GM23338 (cell line): ENCODE measurements at regions not wholly inside any gene's neighbourhood (a gene's known extent, or its start where the extent isn't known, plus 50 kb on each side); places are given as distances from the start of the nearest gene placed in this dataset.
"Not testable (repeated sequence)": the region's sequence is repeated elsewhere in the genome, so short reads cannot be mapped to it uniquely, and the experiment has no call there.

ENCODE experiments used
- ATAC-seq: fragments of 200-7000 bp; cut with Tn5 transposase; 3 replicates; pipeline ENCODE4 v1.9.1; 2020
- DNase-seq: peaks from one replicate; pipeline ENCODE4 v3.0.0-alpha.2; 2015; ENCODE audit warnings: low spot score
- H2AFZ ChIP-seq: fragments of 200-600 bp; sonication (generic); 2 replicates; pipeline ENCODE4 v1.8.0; 2016; ENCODE audit warnings: antibody characterized with exemption, mild to moderate bottlenecking, moderate library complexity
- H3F3A ChIP-seq: fragments of 200-600 bp; sonication (generic); replicated peaks from 2 replicates; pipeline ENCODE4 v1.8.0; 2017; ENCODE audit warnings: antibody characterized with exemption, mixed run types, low read depth
- H3K27ac ChIP-seq: fragments of 200-600 bp; sonication (generic); 2 replicates; pipeline ENCODE4 v1.6.1; 2016; ENCODE audit warnings: low read depth
- H3K27me3 ChIP-seq: fragments of 200-600 bp; sonication (generic); 2 replicates; pipeline ENCODE4 v1.8.0; 2016; ENCODE audit warnings: mild to moderate bottlenecking, mixed run types, moderate library complexity; ENCODE audit not compliant: insufficient read depth
- H3K36me3 ChIP-seq: fragments of 200-600 bp; sonication (generic); 2 replicates; pipeline ENCODE4 v1.8.0; 2016; ENCODE audit warnings: mild to moderate bottlenecking; ENCODE audit not compliant: insufficient read depth
- H3K4me1 ChIP-seq: fragments of 200-600 bp; sonication (generic); 2 replicates; pipeline ENCODE4 v1.8.0; 2016; ENCODE audit warnings: mild to moderate bottlenecking, moderate library complexity; ENCODE audit not compliant: insufficient read depth
- H3K4me2 ChIP-seq: fragments of 200-600 bp; sonication (generic); 2 replicates; pipeline ENCODE4 v1.7.1; 2017; ENCODE audit warnings: mixed run types
- H3K4me3 ChIP-seq: fragments of 200-600 bp; sonication (generic); 2 replicates; pipeline ENCODE4 v1.6.1; 2016; ENCODE audit warnings: mixed run types
- H3K79me2 ChIP-seq: fragments of 200-600 bp; sonication (generic); replicated peaks from 2 replicates; pipeline ENCODE4 v1.8.0; 2017; ENCODE audit warnings: mild to moderate bottlenecking; ENCODE audit not compliant: insufficient read depth
- H3K9me2 ChIP-seq: fragments of 200-600 bp; sonication (generic); 2 replicates; pipeline ENCODE4 v1.8.0; 2017; ENCODE audit not compliant: insufficient read depth
- H4K20me1 ChIP-seq: fragments of 200-600 bp; sonication (generic); replicated peaks from 2 replicates; pipeline ENCODE4 v1.8.0; 2017; ENCODE audit warnings: mild to moderate bottlenecking; ENCODE audit not compliant: insufficient read depth
- H3K27ac Mint-ChIP-seq: 2 replicates; pipeline ENCODE4 v1.8.0; 2020; ENCODE audit warnings: inconsistent platforms, mild to moderate bottlenecking, moderate library complexity, mixed read lengths
- H3K27me3 Mint-ChIP-seq: 3 replicates; pipeline ENCODE4 v1.8.0; 2022; ENCODE audit warnings: low read depth, mild to moderate bottlenecking, moderate library complexity, mixed read lengths, inconsistent platforms; ENCODE audit not compliant: insufficient read depth, poor library complexity
- H3K36me3 Mint-ChIP-seq: 3 replicates; pipeline ENCODE4 v1.8.0; 2021; ENCODE audit warnings: low read depth, mild to moderate bottlenecking, inconsistent platforms, moderate library complexity, mixed read lengths
- H3K4me1 Mint-ChIP-seq: 3 replicates; pipeline ENCODE4 v1.8.0; 2020; ENCODE audit warnings: mild to moderate bottlenecking, inconsistent platforms, mixed read lengths
- H3K4me3 Mint-ChIP-seq: 3 replicates; pipeline ENCODE4 v1.8.0; 2021; ENCODE audit warnings: moderate library complexity, mild to moderate bottlenecking, inconsistent platforms, mixed read lengths
- H3K9me3 Mint-ChIP-seq: 3 replicates; pipeline ENCODE4 v1.8.0; 2020; ENCODE audit warnings: moderate library complexity, mild to moderate bottlenecking, inconsistent platforms, mixed read lengths

DNA sequence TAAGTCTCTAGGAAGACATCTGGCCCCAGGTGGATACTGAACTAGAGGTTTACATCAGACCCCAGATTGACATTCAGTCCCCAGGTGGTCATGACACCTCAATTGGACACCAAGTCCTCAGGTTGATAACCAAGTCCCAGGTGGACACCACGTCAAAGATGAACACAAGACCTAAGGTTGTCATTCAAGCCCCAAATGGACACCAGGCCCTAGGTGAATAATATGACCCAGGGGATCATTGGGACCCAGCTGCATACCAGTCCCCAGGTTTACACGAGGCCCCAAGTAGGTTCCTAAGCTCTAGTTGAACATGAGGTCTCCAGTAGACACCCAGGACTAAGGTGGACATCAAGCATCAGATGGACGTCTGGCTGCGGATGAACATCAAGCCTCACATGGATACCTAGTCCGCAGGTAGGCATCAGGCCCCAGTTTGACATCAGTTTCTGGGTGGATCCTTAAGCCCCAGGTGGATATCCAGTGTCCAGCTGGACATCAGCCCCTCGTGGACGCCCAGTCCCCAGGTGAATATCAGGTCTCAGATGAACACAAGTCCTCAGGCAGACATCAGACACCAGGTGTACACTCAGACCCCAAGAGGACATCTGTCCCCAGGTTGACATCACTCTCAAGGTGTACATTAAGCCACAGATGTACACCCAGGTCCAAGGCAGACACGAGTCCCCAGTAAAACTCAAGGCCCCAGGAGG, 1486.7 kb upstream of the TPTE start:
- not testable (repeated sequence) for DNase-seq, H3K4me1 Mint-ChIP-seq, H3K27me3 Mint-ChIP-seq, H3K79me2 ChIP-seq, H3F3A ChIP-seq, H2AFZ ChIP-seq, H3K36me3 ChIP-seq, H3K4me3 ChIP-seq, ATAC-seq, H3K27me3 ChIP-seq, H3K27ac Mint-ChIP-seq, H3K27ac ChIP-seq, H3K4me3 Mint-ChIP-seq, H4K20me1 ChIP-seq, H3K4me1 ChIP-seq, H3K4me2 ChIP-seq, H3K9me2 ChIP-seq
- H3K9me3 Mint-ChIP-seq = peaks cover 56% of the 10 kb centered on the region
- H3K36me3 Mint-ChIP-seq = peaks cover 12% of the 10 kb centered on the region; the same call in 1 of the 3 replicates

DNA sequence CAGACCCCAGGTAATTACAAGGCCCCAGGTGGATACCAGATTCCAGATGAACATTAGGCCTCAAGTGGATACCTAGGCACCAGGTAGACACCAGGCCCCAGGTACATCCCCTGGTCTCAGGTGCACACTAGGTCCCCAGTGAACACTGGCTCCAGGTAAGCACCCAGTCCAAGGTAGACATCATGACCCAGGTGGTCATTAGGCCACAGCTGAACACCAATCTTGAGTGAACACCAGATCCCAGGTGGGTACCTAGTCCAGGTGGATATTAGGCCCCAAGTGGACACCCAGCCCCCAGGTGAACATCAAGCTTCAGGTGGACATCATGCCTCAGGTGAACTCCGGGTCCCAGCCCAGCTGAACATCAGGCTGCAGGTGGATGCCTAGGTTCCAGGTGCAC, 1486.2 kb upstream of the TPTE start:
- not testable (repeated sequence) for ATAC-seq, H3K27me3 Mint-ChIP-seq, H3K4me1 ChIP-seq, H3K27ac Mint-ChIP-seq, H3K9me2 ChIP-seq, H3K4me3 Mint-ChIP-seq, DNase-seq, H3K79me2 ChIP-seq, H3K4me2 ChIP-seq, H3K4me3 ChIP-seq, H3K36me3 ChIP-seq, H2AFZ ChIP-seq, H3F3A ChIP-seq, H4K20me1 ChIP-seq, H3K27ac ChIP-seq, H3K27me3 ChIP-seq, H3K4me1 Mint-ChIP-seq
- H3K36me3 Mint-ChIP-seq = peaks cover 12% of the 10 kb centered on the region; the same call in 1 of the 3 replicates
- peaks cover 56% of the 10 kb centered on the region for H3K9me3 Mint-ChIP-seq

DNA sequence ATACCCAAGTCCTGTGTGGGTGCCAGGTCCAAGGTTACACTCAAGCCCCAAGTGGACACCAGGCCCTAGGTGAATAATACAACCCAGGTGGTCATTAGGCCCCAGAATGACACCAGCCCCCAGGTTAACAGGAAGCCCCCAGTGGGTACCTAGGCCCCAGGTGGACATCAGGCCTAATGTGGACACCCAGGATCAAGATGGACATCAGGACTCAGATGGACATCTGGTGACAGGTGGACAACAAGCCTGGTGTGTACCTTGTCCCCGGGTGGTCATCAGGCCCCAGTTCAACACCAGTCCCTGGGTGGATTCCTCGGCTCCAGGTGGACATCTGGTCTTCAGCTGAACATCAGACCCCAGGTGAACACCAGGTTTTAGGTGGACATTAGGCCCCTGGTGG, 1485.4 kb upstream of the TPTE start:
- H3F3A ChIP-seq, H3K4me3 Mint-ChIP-seq, H3K27ac ChIP-seq, H4K20me1 ChIP-seq, H3K4me1 ChIP-seq, H3K9me2 ChIP-seq, H3K4me2 ChIP-seq, H3K27ac Mint-ChIP-seq, ATAC-seq, H3K36me3 ChIP-seq, H3K4me1 Mint-ChIP-seq, H3K27me3 ChIP-seq, DNase-seq, H2AFZ ChIP-seq, H3K27me3 Mint-ChIP-seq, H3K79me2 ChIP-seq, H3K4me3 ChIP-seq: not testable (repeated sequence)
- H3K36me3 Mint-ChIP-seq = peaks cover 16% of the 10 kb centered on the region; the same call in 1 of the 3 replicates
- H3K9me3 Mint-ChIP-seq = peaks cover 62% of the 10 kb centered on the region

DNA sequence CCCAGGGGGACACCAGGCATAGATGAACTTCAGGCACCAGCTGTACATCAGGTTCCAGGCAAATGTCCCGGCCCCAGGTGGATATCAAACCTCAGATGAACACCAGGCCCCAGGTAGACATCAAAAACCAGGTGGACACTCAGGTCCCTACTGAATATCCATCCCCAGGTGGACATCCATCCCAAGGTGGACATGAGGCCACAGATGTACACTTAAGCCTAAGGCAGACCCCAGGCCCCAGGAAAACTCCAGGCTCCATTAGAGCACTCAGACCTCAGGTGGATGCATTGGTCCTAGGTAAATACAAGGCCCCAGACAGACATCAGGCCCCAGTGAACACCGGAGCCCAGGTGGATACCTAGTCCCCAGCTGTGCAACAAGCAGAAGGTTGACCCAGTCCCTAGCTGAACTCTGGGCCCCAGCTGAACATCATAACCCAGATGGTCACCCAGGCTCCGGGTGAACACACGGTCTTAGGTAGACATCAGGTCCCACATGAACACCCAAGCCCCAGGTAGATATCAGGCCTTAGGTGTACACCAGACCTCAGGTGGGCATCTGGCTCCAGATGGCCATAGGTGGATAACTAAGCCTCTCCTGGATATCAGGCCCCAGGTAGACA, 1484.3 kb upstream of the TPTE start:
- H4K20me1 ChIP-seq, H3K4me2 ChIP-seq, H3K4me1 Mint-ChIP-seq, H3F3A ChIP-seq, H3K27ac Mint-ChIP-seq, H3K27me3 ChIP-seq, H2AFZ ChIP-seq, ATAC-seq, H3K27me3 Mint-ChIP-seq, H3K4me1 ChIP-seq, H3K36me3 ChIP-seq, H3K4me3 Mint-ChIP-seq, DNase-seq, H3K79me2 ChIP-seq, H3K9me2 ChIP-seq, H3K4me3 ChIP-seq, H3K27ac ChIP-seq: not testable (repeated sequence)
- peaks cover 64% of the 10 kb centered on the region for H3K9me3 Mint-ChIP-seq
- H3K36me3 Mint-ChIP-seq = peaks cover 14% of the 10 kb centered on the region; the same call in 2 of the 3 replicates

DNA sequence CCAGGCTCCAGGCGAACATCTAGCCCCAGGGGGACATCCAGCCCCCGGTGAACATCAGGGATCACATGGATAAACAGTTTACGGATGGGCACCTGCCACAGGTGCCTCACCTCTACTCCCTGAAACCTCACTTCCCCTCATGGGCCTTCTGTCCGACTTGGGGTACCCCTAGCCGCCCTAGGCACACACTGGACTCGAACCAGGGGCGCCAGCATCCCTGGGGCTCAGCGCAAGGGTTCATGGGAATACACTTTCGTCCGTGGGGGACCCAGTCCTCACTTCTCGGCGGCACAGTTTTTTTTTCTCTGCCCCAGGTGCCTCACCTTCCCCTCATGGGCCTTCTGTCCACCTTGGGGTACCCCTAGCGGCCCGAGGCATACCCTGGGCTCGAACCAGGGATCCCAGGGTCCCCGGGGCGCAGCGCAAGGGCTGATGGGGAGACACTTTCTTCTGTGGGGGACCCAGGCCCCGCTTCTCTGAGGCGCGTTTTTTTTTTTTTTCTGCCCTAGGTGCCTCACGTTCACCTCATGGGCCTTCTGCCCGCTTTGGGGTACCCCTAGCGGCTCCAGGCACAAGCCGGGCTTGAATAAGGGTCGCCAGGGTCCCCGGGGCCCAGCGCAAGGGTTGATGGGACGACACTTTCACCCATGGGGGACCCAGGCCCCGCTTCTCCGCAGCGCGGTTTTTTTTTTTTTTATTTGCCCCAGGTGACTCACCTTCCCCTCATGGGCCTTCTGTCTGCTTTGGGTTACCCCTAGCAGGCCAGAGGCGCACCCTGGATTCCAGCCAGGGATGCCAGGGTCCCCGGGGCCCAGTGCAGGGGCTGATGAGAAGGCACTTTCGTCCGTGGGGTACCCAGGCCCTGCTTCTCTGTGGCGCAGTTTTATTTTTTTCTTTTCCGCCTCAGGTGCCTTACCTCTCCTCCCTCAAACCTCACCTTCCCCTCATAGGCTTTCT, 1483.5 kb upstream of the TPTE start:
- not testable (repeated sequence) for H2AFZ ChIP-seq, H3K4me3 Mint-ChIP-seq, H3K4me1 ChIP-seq, H3K9me2 ChIP-seq, H3K4me2 ChIP-seq, H3K79me2 ChIP-seq, H3F3A ChIP-seq, H4K20me1 ChIP-seq, H3K27me3 Mint-ChIP-seq, H3K4me1 Mint-ChIP-seq, H3K36me3 ChIP-seq, DNase-seq, ATAC-seq, H3K27me3 ChIP-seq, H3K27ac ChIP-seq, H3K4me3 ChIP-seq, H3K27ac Mint-ChIP-seq
- peaks cover 64% of the 10 kb centered on the region for H3K9me3 Mint-ChIP-seq
- peaks cover 15% of the 10 kb centered on the region; the same call in 2 of the 3 replicates for H3K36me3 Mint-ChIP-seq

DNA sequence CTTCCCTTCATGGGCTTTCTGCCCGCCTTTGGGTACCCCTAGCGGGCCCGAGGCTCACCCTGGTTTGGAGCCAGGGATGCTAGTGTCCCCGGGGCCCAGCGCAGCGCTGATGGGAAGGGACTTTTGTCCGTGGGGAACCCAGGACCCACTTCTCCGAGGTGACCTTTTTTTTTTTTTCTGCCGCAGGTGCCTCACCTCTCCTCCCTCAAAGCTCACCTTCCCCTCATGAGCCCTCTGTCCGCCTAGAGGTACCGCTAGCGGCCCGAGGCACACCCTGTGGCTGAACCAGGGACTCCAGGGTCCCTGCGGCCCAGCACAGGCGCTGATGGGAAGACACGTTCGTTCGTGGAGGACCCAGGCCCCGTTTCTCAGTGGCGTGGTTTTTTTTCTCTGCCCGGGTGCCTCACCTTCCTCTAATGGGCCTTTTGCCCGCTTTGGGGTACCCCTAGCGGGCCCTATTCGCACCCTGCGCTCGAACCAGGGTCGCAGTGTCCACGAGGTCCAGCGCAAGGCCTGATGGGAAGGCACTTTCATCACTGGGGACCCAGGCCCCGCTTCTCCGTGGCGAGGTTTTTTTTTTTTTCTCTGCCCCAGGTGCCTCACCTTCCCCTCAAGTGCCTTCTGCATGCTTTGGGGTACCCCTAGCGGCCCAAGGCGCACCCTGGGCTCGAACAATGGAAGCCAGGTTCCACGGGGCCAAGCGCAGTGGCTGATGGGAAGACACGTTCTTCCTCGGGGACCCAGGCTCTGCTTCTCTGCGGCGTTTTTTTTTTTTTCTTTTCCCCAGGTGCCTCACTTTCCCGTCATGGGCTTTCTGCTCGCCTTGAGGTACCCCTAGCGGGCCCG, 1481.6 kb upstream of the TPTE start:
- H2AFZ ChIP-seq, ATAC-seq, H3K36me3 Mint-ChIP-seq, H3F3A ChIP-seq, H3K27ac Mint-ChIP-seq, H3K27me3 Mint-ChIP-seq, H3K9me2 ChIP-seq, H3K4me3 ChIP-seq, H3K4me1 ChIP-seq, H3K4me3 Mint-ChIP-seq, H3K36me3 ChIP-seq, H3K27me3 ChIP-seq, H4K20me1 ChIP-seq, H3K4me1 Mint-ChIP-seq, H3K79me2 ChIP-seq, H3K4me2 ChIP-seq, H3K27ac ChIP-seq, DNase-seq: not testable (repeated sequence)
- peaks cover 55% of the 10 kb centered on the region for H3K9me3 Mint-ChIP-seq
